ENCODE measurements at regions not wholly inside any gene's neighbourhood (a gene's known extent, or its start where the extent isn't known, plus 50 kb on each side); places are given as distances from the start of the nearest gene placed in this dataset.

- TF ChIP-seq CTCF (IDR thresholded peaks at IDR 0.05) (no peak), POLR2A (IDR thresholded peaks at IDR 0.05) (no peak), POLR2AphosphoS5 (IDR thresholded peaks at IDR 0.05) (no peak), EP300 (IDR thresholded peaks at IDR 0.05) (no peak)
These were observed 97.0 kb upstream of the RET start for GRCh38 chr10:42979721-42980467.

Data from suprapubic skin (tissue), 4 donors.